Small intestine (tissue), 7 donors: ENCODE measurements at regions not wholly inside any gene's neighbourhood (a gene's known extent, or its start where the extent isn't known, plus 50 kb on each side); places are given as distances from the start of the nearest gene placed in this dataset.

Experiments
- DNase-seq, 2 donors: peaks; one replicate each; pipeline versions ENCODE4 v3.0.0 to v3.0.0-alpha.2; 2013
- FAIRE-seq: peaks from 2 replicates; lab custom pipeline; 2012; peaks lifted over from hg19 to GRCh38; lab: Jason Lieb, UNC
- H3K27ac ChIP-seq, 3 donors: one replicate each; pipeline ENCODE4 v1.5.1; 2013; ENCODE audit warnings: low read length in 2 of 3, mild to moderate bottlenecking in 2 of 3, control low read depth in 1 of 3, inconsistent platforms in 1 of 3, low read depth in 1 of 3, moderate library complexity in 1 of 3
- H3K27me3 ChIP-seq, 3 donors: one replicate each; pipeline ENCODE4 v1.6.1; 2013; ENCODE audit warnings: low read length in 3 of 3, inconsistent platforms in 1 of 3; ENCODE audit not compliant: control insufficient read depth in 3 of 3, insufficient read depth in 3 of 3
- H3K36me3 ChIP-seq, 3 donors: one replicate each; pipeline ENCODE4 v1.6.1; 2013; ENCODE audit warnings: low read length in 3 of 3, inconsistent platforms in 1 of 3, low read depth in 1 of 3, mild to moderate bottlenecking in 1 of 3, moderate library complexity in 1 of 3; ENCODE audit not compliant: control insufficient read depth in 3 of 3, insufficient read depth in 2 of 3
- H3K4me1 ChIP-seq, 3 donors: one replicate each; pipeline ENCODE4 v1.6.1; 2013; ENCODE audit warnings: low read length in 2 of 3, inconsistent platforms in 1 of 3, low read depth in 1 of 3, mild to moderate bottlenecking in 1 of 3, moderate library complexity in 1 of 3; ENCODE audit not compliant: control insufficient read depth in 3 of 3, insufficient read depth in 2 of 3
- H3K4me3 ChIP-seq, 3 donors: one replicate each; pipeline ENCODE4 v1.5.1; 2013; ENCODE audit warnings: low read length in 3 of 3, control low read depth in 1 of 3, inconsistent platforms in 1 of 3, low read depth in 1 of 3, mild to moderate bottlenecking in 1 of 3, moderate library complexity in 1 of 3
- H3K9me3 ChIP-seq, 2 donors: one replicate each; pipeline ENCODE4 v1.6.1; 2013; ENCODE audit warnings: low read depth in 1 of 2, low read length in 1 of 2; ENCODE audit not compliant: control insufficient read depth in 2 of 2, insufficient read depth in 1 of 2
- whole genome bisulfite sequencing, 3 donors: extraction: QIAGEN DNeasy Blood & Tissue Kit; methylation state at CpG; one replicate each; pipeline ENCODE4 v1.1.7; 2013; 5-methylcytosine and 5-hydroxymethylcytosine counted together
- donor health status: healthy with polysubstance abuse.
- donor health status: control.
- donor health status: control.
- donor health status: Bipolar disorder and iron deficiency.
- donor health status: healthy.

GRCh38 chr9:6134661-6135180 lies 80.9 kb upstream of the IL33 start:
- no peak for DNase-seq
- no peak for FAIRE-seq
- no peaks in the 10 kb centered on the region for H3K4me1 ChIP-seq
- no peaks in the 10 kb centered on the region for H3K9me3 ChIP-seq
- H3K36me3 ChIP-seq = no peaks in the 10 kb centered on the region
- H3K4me3 ChIP-seq = no peak overlapping the region
- no peak overlapping the region for H3K27ac ChIP-seq
- 13 to 62% (median 43%) methylated on average over 2 of the region's 2 CpGs for WGBS, 3 donors
- H3K27me3 ChIP-seq = no peaks in the 10 kb centered on the region

- Histone ChIP-seq H3K4me1 (no peaks in the 10 kb centered on the region), H3K4me3 (no peak overlapping the region), H3K27ac (no peak overlapping the region), H3K9me3 (no peaks in the 10 kb centered on the region), H3K27me3 (no peaks in the 10 kb centered on the region), H3K36me3 (no peaks in the 10 kb centered on the region)
- WGBS, 3 donors = 72 to 77% (median 76%) methylated on average over 5 of the region's 5 CpGs
- no peak for FAIRE-seq
- DNase-seq = no peak
Observed at GRCh38 chr9:6133346-6134063, 82.1 kb upstream of the IL33 start.

- no peak for FAIRE-seq
- Histone ChIP-seq H3K27me3 (no peaks in the 10 kb centered on the region), H3K4me1 (no peaks in the 10 kb centered on the region), H3K36me3 (no peaks in the 10 kb centered on the region), H3K4me3 (no peak overlapping the region), H3K9me3 (no peaks in the 10 kb centered on the region), H3K27ac (no peak overlapping the region)
- 65 to 88% (median 71%) methylated on average over 4 of the region's 4 CpGs for WGBS, 3 donors
- DNase-seq = no peak
Observed at GRCh38 chr9:6132650-6133049, 83.0 kb upstream of the IL33 start.

GRCh38 chr9:6128030-6128429 lies 87.6 kb upstream of the IL33 start:
- FAIRE-seq (no peak), DNase-seq (no peak)
- Histone ChIP-seq H3K4me3 (no peak overlapping the region), H3K27ac (no peak overlapping the region), H3K27me3 (no peaks in the 10 kb centered on the region), H3K36me3 (no peaks in the 10 kb centered on the region), H3K4me1 (no peaks in the 10 kb centered on the region), H3K9me3 (no peaks in the 10 kb centered on the region)
- 92 to 98% (median 95%) methylated on average over 2 of the region's 2 CpGs for WGBS, 3 donors

GRCh38 chr9:6126377-6126776 lies 89.2 kb upstream of the IL33 start:
- Histone ChIP-seq H3K27me3 (peaks cover 0 to 2% (median 0%) of the 10 kb centered on the region in 3 donors), H3K4me1 (no peaks in the 10 kb centered on the region), H3K4me3 (no peak overlapping the region), H3K9me3 (no peaks in the 10 kb centered on the region), H3K36me3 (no peaks in the 10 kb centered on the region), H3K27ac (no peak overlapping the region)
- 88 to 91% (median 91%) methylated on average over 3 of the region's 3 CpGs for WGBS, 3 donors
- FAIRE-seq (no peak), DNase-seq (no peak)

DNA sequence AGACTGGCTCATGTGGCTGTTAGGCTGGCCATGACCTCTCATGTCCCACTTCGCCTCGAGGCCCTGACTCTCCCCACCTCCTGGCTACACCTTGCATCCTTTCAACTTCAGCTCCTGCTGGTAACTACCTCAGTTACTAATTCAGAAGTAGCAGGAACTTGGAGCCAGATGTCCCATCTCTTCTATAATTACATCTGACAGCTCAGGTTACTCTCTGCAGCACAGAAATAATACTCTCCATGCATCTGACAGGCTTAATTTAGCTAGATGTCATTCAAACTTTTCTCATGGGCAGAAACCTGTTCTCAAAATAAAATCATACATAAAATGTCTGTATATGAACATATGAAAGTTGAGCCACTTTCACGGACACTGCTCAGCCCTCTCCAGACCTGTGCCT lies 92.2 kb upstream of the IL33 start:
- Histone ChIP-seq H3K27me3 (peaks cover 0 to 2% (median 0%) of the 10 kb centered on the region in 3 donors), H3K4me3 (no peak overlapping the region), H3K27ac (no peak overlapping the region), H3K4me1 (no peaks in the 10 kb centered on the region), H3K36me3 (no peaks in the 10 kb centered on the region), H3K9me3 (no peaks in the 10 kb centered on the region)
- no peak for DNase-seq
- WGBS, 3 donors = 44 to 63% (median 51%) methylated on average over 3 of the region's 3 CpGs
- FAIRE-seq = no peak

DNA sequence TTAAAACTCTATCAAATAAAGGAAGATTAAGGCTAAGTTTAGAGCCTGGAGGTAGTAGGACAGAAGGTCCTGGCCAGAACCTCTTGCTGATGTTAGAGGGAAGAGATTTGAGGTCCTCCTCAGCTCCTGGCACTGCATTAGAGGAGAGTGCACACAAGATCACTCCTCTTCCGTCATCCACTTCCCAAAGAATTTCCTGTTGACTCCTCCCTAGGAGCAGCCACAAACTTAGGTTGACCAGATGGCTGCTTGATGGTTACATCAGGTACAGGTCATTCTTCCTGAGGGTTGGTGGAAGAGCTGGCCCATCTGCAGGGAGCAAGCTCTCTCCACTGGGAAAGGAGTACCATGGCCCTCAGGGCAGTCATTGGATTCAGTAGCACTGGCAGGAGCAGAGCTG lies 93.9 kb upstream of the IL33 start:
- H3K36me3 ChIP-seq = no peaks in the 10 kb centered on the region
- no peaks in the 10 kb centered on the region for H3K4me1 ChIP-seq
- WGBS, 3 donors = 81 to 91% (median 88%) methylated on average over 1 of the region's 1 CpG
- DNase-seq (no peak), FAIRE-seq (no peak)
- no peaks in the 10 kb centered on the region for H3K9me3 ChIP-seq
- no peak overlapping the region for H3K4me3 ChIP-seq
- H3K27me3 ChIP-seq = peaks cover 0 to 2% (median 0%) of the 10 kb centered on the region in 3 donors
- H3K27ac ChIP-seq = no peak overlapping the region

DNA sequence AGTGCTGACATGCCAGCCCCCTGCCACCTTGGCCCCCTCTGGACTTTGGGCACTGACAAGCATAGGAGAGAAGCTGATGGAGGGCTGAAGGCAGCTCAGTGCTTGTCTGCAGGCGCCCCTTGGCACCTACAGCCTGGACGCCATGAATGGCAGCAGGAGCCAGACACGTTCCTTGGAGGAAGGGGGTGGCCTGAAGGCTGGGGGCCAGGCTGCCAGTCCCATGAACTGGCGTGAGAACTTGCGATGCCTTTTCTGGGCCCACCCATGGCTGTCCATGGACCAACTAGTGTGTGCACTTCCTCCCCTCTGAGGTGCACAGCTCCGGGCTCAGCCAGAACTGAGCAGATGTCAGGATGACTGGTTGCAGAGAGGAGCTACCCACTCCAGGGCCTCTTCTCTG lies 99.0 kb upstream of the RANBP6 start:
- DNase-seq (no peak), FAIRE-seq (no peak)
- WGBS, 3 donors = 88 to 94% (median 89%) methylated on average over 6 of the region's 6 CpGs
- no peaks in the 10 kb centered on the region for H3K4me1 ChIP-seq
- H3K27ac ChIP-seq = no peak overlapping the region
- no peak overlapping the region for H3K4me3 ChIP-seq
- no peaks in the 10 kb centered on the region for H3K27me3 ChIP-seq
- H3K9me3 ChIP-seq = peaks cover 0 to 6% of the 10 kb centered on the region in 2 donors
- no peaks in the 10 kb centered on the region for H3K36me3 ChIP-seq

DNA sequence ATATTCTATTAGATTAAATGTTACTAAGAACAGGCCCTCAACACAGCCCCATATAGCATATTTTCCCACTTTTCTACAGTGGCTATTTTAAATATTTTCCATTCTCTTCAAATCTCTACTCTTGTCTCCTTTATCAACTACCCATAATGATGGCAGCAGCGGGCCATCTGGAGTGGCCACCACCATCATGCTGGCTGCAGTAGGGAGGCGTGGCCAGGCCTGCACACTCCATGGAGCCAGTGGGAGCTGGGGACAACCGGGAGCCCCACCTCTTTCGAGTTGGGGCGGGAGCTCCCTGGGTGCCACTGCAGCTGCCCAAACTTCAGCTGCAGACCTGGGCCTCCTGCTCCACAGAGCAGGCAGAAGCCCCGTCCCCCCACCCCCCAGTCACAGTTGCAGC lies 98.4 kb upstream of the RANBP6 start:
- H3K4me1 ChIP-seq = no peaks in the 10 kb centered on the region
- no peaks in the 10 kb centered on the region for H3K36me3 ChIP-seq
- 61 to 80% (median 63%) methylated on average over 6 of the region's 6 CpGs for WGBS, 3 donors
- peaks cover 0 to 6% of the 10 kb centered on the region in 2 donors for H3K9me3 ChIP-seq
- H3K4me3 ChIP-seq = no peak overlapping the region
- FAIRE-seq (no peak), DNase-seq (no peak)
- H3K27ac ChIP-seq = no peak overlapping the region
- no peaks in the 10 kb centered on the region for H3K27me3 ChIP-seq
